C4-2B (cell line): ENCODE measurements at regions not wholly inside any gene's neighbourhood (a gene's known extent, or its start where the extent isn't known, plus 50 kb on each side); places are given as distances from the start of the nearest gene placed in this dataset.

Source experiments
- ZFX ChIP-seq: fragments of 450-650 bp; IDR thresholded peaks from 2 replicates; pipeline ENCODE4 v1.6.1; 2017
- TF ChIP-seq, protein P1 (sequence below): fragments of 450-650 bp; conservative IDR thresholded peaks from 2 replicates; pipeline ENCODE4 v1.5.1; 2017; ENCODE audit warnings: mild to moderate bottlenecking

GRCh38 chr18:61127714-61128467 is 205.3 kb upstream of the CDH20 start:
- TF ChIP-seq, protein P1, sequence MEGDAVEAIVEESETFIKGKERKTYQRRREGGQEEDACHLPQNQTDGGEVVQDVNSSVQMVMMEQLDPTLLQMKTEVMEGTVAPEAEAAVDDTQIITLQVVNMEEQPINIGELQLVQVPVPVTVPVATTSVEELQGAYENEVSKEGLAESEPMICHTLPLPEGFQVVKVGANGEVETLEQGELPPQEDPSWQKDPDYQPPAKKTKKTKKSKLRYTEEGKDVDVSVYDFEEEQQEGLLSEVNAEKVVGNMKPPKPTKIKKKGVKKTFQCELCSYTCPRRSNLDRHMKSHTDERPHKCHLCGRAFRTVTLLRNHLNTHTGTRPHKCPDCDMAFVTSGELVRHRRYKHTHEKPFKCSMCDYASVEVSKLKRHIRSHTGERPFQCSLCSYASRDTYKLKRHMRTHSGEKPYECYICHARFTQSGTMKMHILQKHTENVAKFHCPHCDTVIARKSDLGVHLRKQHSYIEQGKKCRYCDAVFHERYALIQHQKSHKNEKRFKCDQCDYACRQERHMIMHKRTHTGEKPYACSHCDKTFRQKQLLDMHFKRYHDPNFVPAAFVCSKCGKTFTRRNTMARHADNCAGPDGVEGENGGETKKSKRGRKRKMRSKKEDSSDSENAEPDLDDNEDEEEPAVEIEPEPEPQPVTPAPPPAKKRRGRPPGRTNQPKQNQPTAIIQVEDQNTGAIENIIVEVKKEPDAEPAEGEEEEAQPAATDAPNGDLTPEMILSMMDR = no peak
- TF ChIP-seq ZFX = no peak
